ENCODE measurements at regions not wholly inside any gene's neighbourhood (a gene's known extent, or its start where the extent isn't known, plus 50 kb on each side); places are given as distances from the start of the nearest gene placed in this dataset.

GRCh38 chr3:21952856-21953255 lies 201.8 kb upstream of the ZNF385D start:
- H3K9me3 ChIP-seq (replicated peaks; ENCODE audit: control insufficient read depth, insufficient read depth, low read length): no peaks in the 10 kb centered on the region
- FAIRE-seq (no peak), DNase-seq (ENCODE audit: low read depth, low spot score) (no peak)
- intact Hi-C loops (cut with micrococcal nuclease) (no loop called here), dilution Hi-C loops (cut with MboI; ENCODE audit: extremely low pct_ligation_motif_present, low sequenced_read_pairs) (no loop called here)
- H3K4me2 ChIP-seq (ENCODE audit: insufficient read depth, low read length): no peak overlapping the region
- TF ChIP-seq EZH2 (IDR thresholded peaks at IDR 0.05; ENCODE audit: borderline replicate concordance, low read depth, low read length, severe bottlenecking) (no peak), POLR2AphosphoS5 (IDR thresholded peaks at IDR 0.05; ENCODE audit: insufficient read depth, low read depth, low read length) (no peak), GATA2 (IDR thresholded peaks at IDR 0.05; ENCODE audit: insufficient read depth, insufficient read length, low read depth, low read length) (no peak), MAX (IDR thresholded peaks at IDR 0.05; ENCODE audit: insufficient read depth, insufficient read length) (no peak), POLR2A (IDR thresholded peaks at IDR 0.05; ENCODE audit: low read depth, low read length) (no peak), MYC (IDR thresholded peaks at IDR 0.05; ENCODE audit: low read depth, low read length) (no peak), FOS (IDR thresholded peaks at IDR 0.05; ENCODE audit: borderline replicate concordance, insufficient read depth, low read length) (no peak), CTCF (IDR thresholded peaks at IDR 0.05; ENCODE audit: extremely low read depth in 1 of 2, insufficient read depth in 1 of 2, low read depth in 1 of 2, low read length in 2 of 2) (no peak)
- no peaks in the 10 kb centered on the region for H3K4me1 ChIP-seq (ENCODE audit: control insufficient read depth, extremely low read depth, insufficient read depth, low read length)
- H3K27me3 ChIP-seq (ENCODE audit: control insufficient read depth in 2 of 2, insufficient read depth in 2 of 2, low read length in 2 of 2): no peaks in the 10 kb centered on the region
- H4K20me1 ChIP-seq (replicated peaks; ENCODE audit: control insufficient read depth, extremely low read depth, insufficient read depth, low read length): no peaks in the 10 kb centered on the region
- H3K4me3 ChIP-seq (replicated peaks in 1 of 3; ENCODE audit: insufficient read depth in 1 of 3, low read depth in 1 of 3, low read length in 3 of 3): no peak overlapping the region
- BruUV-seq (replicated peaks): no TSS peak
- ChIA-PET CTCF (no interaction called here), POLR2A (no interaction called here)
- H3K9ac ChIP-seq (replicated peaks; ENCODE audit: extremely low read depth, insufficient read depth, low read length): no peak overlapping the region
- H2AFZ ChIP-seq (ENCODE audit: low read depth, low read length): no peak overlapping the region
- H3K27ac ChIP-seq (ENCODE audit: insufficient read depth, low read depth, low read length): no peak overlapping the region
- H3K36me3 ChIP-seq (ENCODE audit: control insufficient read depth in 2 of 2, extremely low read depth in 1 of 2, insufficient read depth in 2 of 2, low read length in 2 of 2): no peaks in the 10 kb centered on the region
- H3K79me2 ChIP-seq (ENCODE audit: control insufficient read depth, insufficient read depth, low read length): no peaks in the 10 kb centered on the region
- H3K9me1 ChIP-seq (replicated peaks; ENCODE audit: control insufficient read depth, extremely low read depth, insufficient read depth, low read length): no peaks in the 10 kb centered on the region

All from endothelial cell of umbilical vein (primary cell).